Transverse colon (tissue), 4 donors: ENCODE measurements at regions not wholly inside any gene's neighbourhood (a gene's known extent, or its start where the extent isn't known, plus 50 kb on each side); places are given as distances from the start of the nearest gene placed in this dataset.

ENCODE experiments used
- EP300 ChIP-seq: sonication (generic); formaldehyde crosslinking; IDR thresholded peaks from one replicate; pipeline ENCODE4 v1.6.1; 2017; ENCODE audit warnings: antibody characterized with exemption, low read depth
- POLR2A ChIP-seq: fragments of 450-650 bp; IDR thresholded peaks from one replicate; pipeline ENCODE4 v1.6.1; 2016; ENCODE audit warnings: antibody characterized with exemption, mild to moderate bottlenecking, moderate library complexity
- POLR2AphosphoS5 ChIP-seq, 3 donors: sonication (generic); formaldehyde crosslinking; IDR thresholded peaks; one replicate each; pipeline ENCODE4 v1.6.1; 2016; ENCODE audit warnings: antibody characterized with exemption in 3 of 3
- TF ChIP-seq, protein P1 (sequence below), 5 experiments: fragments of 200-600 bp in 3 of 5; fragments of 450-650 bp in 2 of 5; sonication (generic) in 3 of 5; IDR thresholded peaks; 1 replicate in 2 of 5; 2 replicates in 3 of 5; pipeline ENCODE4 v1.5.1; 2016 to 2017; ENCODE audit warnings: antibody characterized with exemption in 5 of 5, inconsistent platforms in 3 of 5, mild to moderate bottlenecking in 2 of 5, moderate library complexity in 1 of 5

DNA sequence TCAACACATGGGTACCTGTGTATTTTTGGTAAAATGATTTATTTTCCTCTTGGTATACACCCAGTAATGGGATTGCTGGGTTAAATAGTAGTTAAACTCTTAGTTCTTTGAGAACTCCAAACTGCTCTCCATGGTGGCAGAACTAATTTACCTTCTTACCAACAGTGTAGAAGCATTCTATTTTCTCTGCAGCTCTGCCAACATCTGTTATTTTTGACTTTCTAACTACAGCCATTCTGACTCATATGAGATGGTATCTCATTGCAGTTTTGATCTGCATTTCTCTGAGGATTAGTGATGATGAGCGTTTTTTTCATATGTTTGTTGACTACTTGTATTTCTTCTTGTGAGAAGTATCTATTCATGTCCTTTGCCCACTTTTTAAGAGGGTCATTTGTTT is 180.6 kb downstream of the FSIP2 start:
- TF ChIP-seq, protein P1, sequence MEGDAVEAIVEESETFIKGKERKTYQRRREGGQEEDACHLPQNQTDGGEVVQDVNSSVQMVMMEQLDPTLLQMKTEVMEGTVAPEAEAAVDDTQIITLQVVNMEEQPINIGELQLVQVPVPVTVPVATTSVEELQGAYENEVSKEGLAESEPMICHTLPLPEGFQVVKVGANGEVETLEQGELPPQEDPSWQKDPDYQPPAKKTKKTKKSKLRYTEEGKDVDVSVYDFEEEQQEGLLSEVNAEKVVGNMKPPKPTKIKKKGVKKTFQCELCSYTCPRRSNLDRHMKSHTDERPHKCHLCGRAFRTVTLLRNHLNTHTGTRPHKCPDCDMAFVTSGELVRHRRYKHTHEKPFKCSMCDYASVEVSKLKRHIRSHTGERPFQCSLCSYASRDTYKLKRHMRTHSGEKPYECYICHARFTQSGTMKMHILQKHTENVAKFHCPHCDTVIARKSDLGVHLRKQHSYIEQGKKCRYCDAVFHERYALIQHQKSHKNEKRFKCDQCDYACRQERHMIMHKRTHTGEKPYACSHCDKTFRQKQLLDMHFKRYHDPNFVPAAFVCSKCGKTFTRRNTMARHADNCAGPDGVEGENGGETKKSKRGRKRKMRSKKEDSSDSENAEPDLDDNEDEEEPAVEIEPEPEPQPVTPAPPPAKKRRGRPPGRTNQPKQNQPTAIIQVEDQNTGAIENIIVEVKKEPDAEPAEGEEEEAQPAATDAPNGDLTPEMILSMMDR (IDR thresholded peaks at IDR 0.05) = no peak
- TF ChIP-seq EP300 = no peak
- no peak for TF ChIP-seq POLR2AphosphoS5 (IDR thresholded peaks at IDR 0.05)
- TF ChIP-seq POLR2A = no peak
